GM23338 (cell line): ENCODE measurements at regions not wholly inside any gene's neighbourhood (a gene's known extent, or its start where the extent isn't known, plus 50 kb on each side); places are given as distances from the start of the nearest gene placed in this dataset.

ENCODE experiments used
- CREB1 ChIP-seq: fragments of 250-450 bp; sonication (Bioruptor Pico); IDR thresholded peaks from 2 replicates; pipeline ENCODE4 v1.5.0; 2020; ENCODE audit warnings: low read depth, mild to moderate bottlenecking, moderate library complexity
- CTCF ChIP-seq, 2 experiments: fragments of 200-600 bp in 1 of 2; sonication (generic) in 1 of 2; conservative IDR thresholded peaks; 2 replicates each; pipeline versions ENCODE4 v1.5.1 to v1.6.1; 2016 to 2017; ENCODE audit warnings: antibody characterized with exemption in 2 of 2, low read depth in 2 of 2, mild to moderate bottlenecking in 2 of 2, moderate library complexity in 1 of 2
- ETS1 ChIP-seq: IDR thresholded peaks from 2 replicates; pipeline ENCODE4 v1.6.1; 2016; ENCODE audit warnings: antibody characterized with exemption
- EZH2 ChIP-seq: fragments of 200-600 bp; sonication (generic); IDR thresholded peaks from one replicate; pipeline ENCODE4 v1.8.0; 2017; ENCODE audit warnings: antibody characterized with exemption, mild to moderate bottlenecking, low read depth; ENCODE audit not compliant: unreplicated experiment
- EZH2phosphoT487 ChIP-seq: fragments of 200-600 bp; sonication (generic); IDR thresholded peaks from one replicate; pipeline ENCODE4 v1.8.1; 2018; ENCODE audit warnings: antibody characterized with exemption; ENCODE audit not compliant: unreplicated experiment
- JUNB ChIP-seq: IDR thresholded peaks from one replicate; pipeline ENCODE4 v1.6.1; 2016; ENCODE audit warnings: antibody characterized with exemption; ENCODE audit not compliant: unreplicated experiment
- NANOG ChIP-seq: IDR thresholded peaks from 2 replicates; pipeline ENCODE4 v1.6.1; 2016; ENCODE audit warnings: antibody characterized with exemption, borderline replicate concordance
- POLR2AphosphoS5 ChIP-seq: IDR thresholded peaks from 2 replicates; pipeline ENCODE4 v1.6.1; 2016; ENCODE audit warnings: antibody characterized with exemption, low read depth
- REST ChIP-seq: IDR thresholded peaks from one replicate; pipeline ENCODE4 v1.6.1; 2018; ENCODE audit warnings: antibody characterized with exemption; ENCODE audit not compliant: unreplicated experiment
- STAT1 ChIP-seq: IDR thresholded peaks from one replicate; pipeline ENCODE4 v1.6.1; 2016; ENCODE audit warnings: antibody characterized with exemption; ENCODE audit not compliant: unreplicated experiment
- ZNF114 ChIP-seq: fragments of 250-450 bp; sonication (Bioruptor Pico); IDR thresholded peaks from 2 replicates; pipeline ENCODE4 v1.5.0; 2020; ENCODE audit warnings: mild to moderate bottlenecking, moderate library complexity
- ZNF331 ChIP-seq: fragments of 250-450 bp; sonication (Bioruptor Pico); IDR thresholded peaks from 2 replicates; pipeline ENCODE4 v1.5.0; 2020; ENCODE audit warnings: low read depth, mild to moderate bottlenecking, moderate library complexity
- ZNF462 ChIP-seq: fragments of 250-450 bp; sonication (Bioruptor Pico); IDR thresholded peaks from 2 replicates; pipeline ENCODE4 v1.5.0; 2020; ENCODE audit warnings: mild to moderate bottlenecking, moderate library complexity

- TF ChIP-seq CTCF (conservative IDR thresholded peaks at IDR 0.05; ENCODE audit: low read depth in 2 of 2), result no peak
- TF ChIP-seq EZH2, result no peak
- no peak for TF ChIP-seq POLR2AphosphoS5
- TF ChIP-seq JUNB, result no peak
- no peak for TF ChIP-seq REST
- no peak for TF ChIP-seq EZH2phosphoT487
- no peak for TF ChIP-seq ZNF331 (CRISPR knock-in tag)
- TF ChIP-seq STAT1, result no peak
- no peak for TF ChIP-seq ETS1
- TF ChIP-seq CREB1 (CRISPR knock-in tag), result no peak
- TF ChIP-seq ZNF114 (CRISPR knock-in tag), result no peak
- no peak for TF ChIP-seq NANOG
- no peak for TF ChIP-seq ZNF462 (CRISPR knock-in tag)
Observed at GRCh38 chr2:4964579-4964978, 727.6 kb upstream of the SOX11 start.
